Activated CD8-positive, alpha-beta memory T cell treated with anti-CD3 and anti-CD28 coated beads for 36 hours (primary cell): ENCODE measurements at regions not wholly inside any gene's neighbourhood (a gene's known extent, or its start where the extent isn't known, plus 50 kb on each side); places are given as distances from the start of the nearest gene placed in this dataset.
"Not testable (repeated sequence)": the region's sequence is repeated elsewhere in the genome, so short reads cannot be mapped to it uniquely, and the experiment has no call there.

Experiments used
- CTCF ChIA-PET: fragments of 350-600 bp; sonication (Branson Sonifier 250); formaldehyde crosslinking; loops from one replicate; lab custom pipeline; 2021; ENCODE audit warnings: antibody characterized with exemption; lab: Charles Lee
- POLR2A ChIA-PET: fragments of 350-600 bp; sonication (Branson Sonifier 250); formaldehyde crosslinking; loops from one replicate; lab custom pipeline; 2021; ENCODE audit warnings: antibody characterized with exemption; lab: Charles Lee

- CTCF ChIA-PET = no interaction called here
- POLR2A ChIA-PET = no interaction called here
Measured at GRCh38 chr1:196094821-196095220, 513.4 kb downstream of the KCNT2 start.

- ChIA-PET CTCF (no interaction called here), POLR2A (no interaction called here)
Measured at GRCh38 chr1:196091397-196092135, 516.7 kb downstream of the KCNT2 start.

GRCh38 chr1:196090226-196090625 lies 518.0 kb downstream of the KCNT2 start:
- POLR2A ChIA-PET = no interaction called here
- CTCF ChIA-PET = no interaction called here

GRCh38 chr1:196088541-196088940 lies 519.7 kb downstream of the KCNT2 start:
- POLR2A ChIA-PET = no interaction called here
- CTCF ChIA-PET = no interaction called here

GRCh38 chr1:196078691-196079090 lies 529.5 kb downstream of the KCNT2 start:
- POLR2A ChIA-PET = no interaction called here
- CTCF ChIA-PET = no interaction called here

- POLR2A ChIA-PET = no interaction called here
Measured at GRCh38 chr1:196075621-196076020, 532.6 kb downstream of the KCNT2 start.

GRCh38 chr1:196074182-196074581 lies 534.1 kb downstream of the KCNT2 start:
- ChIA-PET POLR2A (no interaction called here), CTCF (no interaction called here)

More at GRCh38 chr1:196075621-196076020, 532.6 kb downstream of the KCNT2 start:
- CTCF ChIA-PET = no interaction called here

GRCh38 chr1:196071447-196071846 lies 536.8 kb downstream of the KCNT2 start:
- CTCF ChIA-PET = no interaction called here
- POLR2A ChIA-PET = no interaction called here

- CTCF ChIA-PET = no interaction called here
- POLR2A ChIA-PET = no interaction called here
Measured at GRCh38 chr1:196070940-196071339, 537.3 kb downstream of the KCNT2 start.

GRCh38 chr1:196063952-196064351 lies 544.3 kb downstream of the KCNT2 start:
- POLR2A ChIA-PET = no interaction called here
- CTCF ChIA-PET = no interaction called here

GRCh38 chr1:196063294-196063693 lies 544.9 kb downstream of the KCNT2 start:
- ChIA-PET CTCF (no interaction called here), POLR2A (no interaction called here)

GRCh38 chr1:196060539-196060938 lies 547.7 kb downstream of the KCNT2 start:
- ChIA-PET CTCF (no interaction called here), POLR2A (no interaction called here)

- ChIA-PET POLR2A (no interaction called here), CTCF (no interaction called here)
Measured at GRCh38 chr1:196059210-196059609, 549.0 kb downstream of the KCNT2 start.

- POLR2A ChIA-PET = no interaction called here
- CTCF ChIA-PET = no interaction called here
Measured at GRCh38 chr1:196056966-196057365, 551.3 kb downstream of the KCNT2 start.

- POLR2A ChIA-PET = no interaction called here
Measured at GRCh38 chr1:196049407-196049806, 558.8 kb downstream of the KCNT2 start.

GRCh38 chr1:196043268-196043667 lies 565.0 kb downstream of the KCNT2 start:
- POLR2A ChIA-PET = no interaction called here
- CTCF ChIA-PET = no interaction called here

More at GRCh38 chr1:196049407-196049806, 558.8 kb downstream of the KCNT2 start:
- CTCF ChIA-PET = no interaction called here

GRCh38 chr1:196034080-196034706 lies 574.0 kb downstream of the KCNT2 start:
- CTCF ChIA-PET = no interaction called here

GRCh38 chr1:196031387-196031786 lies 576.9 kb downstream of the KCNT2 start:
- POLR2A ChIA-PET, CTCF ChIA-PET: not testable (repeated sequence)

More at GRCh38 chr1:196034080-196034706, 574.0 kb downstream of the KCNT2 start:
- POLR2A ChIA-PET = no interaction called here

- CTCF ChIA-PET = no interaction called here
Measured at GRCh38 chr1:196030455-196030854, 577.8 kb downstream of the KCNT2 start.

GRCh38 chr1:196029410-196029809 lies 578.8 kb downstream of the KCNT2 start:
- POLR2A ChIA-PET = no interaction called here
- CTCF ChIA-PET = no interaction called here

More at GRCh38 chr1:196030455-196030854, 577.8 kb downstream of the KCNT2 start:
- POLR2A ChIA-PET = no interaction called here

- ChIA-PET POLR2A (no interaction called here), CTCF (no interaction called here)
Measured at GRCh38 chr1:196027127-196027526, 581.1 kb downstream of the KCNT2 start.
